ENCODE measurements at regions not wholly inside any gene's neighbourhood (a gene's known extent, or its start where the extent isn't known, plus 50 kb on each side); places are given as distances from the start of the nearest gene placed in this dataset.
A peak's percentile ranks its signal among the peaks of the same experiment; 100 is the strongest.
"Not testable (repeated sequence)": the region's sequence is repeated elsewhere in the genome, so short reads cannot be mapped to it uniquely, and the experiment has no call there.

- DNase-seq = no peak
Measured at GRCh38 chr3:525415-525814, 328.9 kb downstream of the CHL1 start.

GRCh38 chr3:535566-536416 is 339.2 kb downstream of the CHL1 start:
- no peak for DNase-seq

DNA sequence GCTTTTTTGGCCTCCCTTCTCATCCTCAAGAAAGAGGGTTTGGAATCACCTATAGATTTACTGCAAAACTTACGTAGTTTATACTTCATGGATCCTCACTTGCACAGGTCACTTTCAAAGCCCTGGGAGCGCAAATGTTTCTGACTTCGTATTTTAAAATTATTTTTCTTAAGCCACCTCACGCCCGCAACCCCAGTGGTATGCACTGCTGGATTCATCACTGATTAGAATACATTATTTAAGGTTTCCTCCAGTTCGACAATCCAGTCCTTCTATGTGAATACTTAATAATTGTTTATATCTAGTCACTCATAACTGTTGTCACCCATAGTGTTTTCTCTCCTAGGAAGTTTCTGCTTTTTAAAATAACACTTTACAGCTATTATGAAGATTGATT is 339.9 kb downstream of the CHL1 start:
- no peak for DNase-seq

GRCh38 chr3:541062-541801 is 344.7 kb downstream of the CHL1 start:
- DNase-seq = no peak

DNA sequence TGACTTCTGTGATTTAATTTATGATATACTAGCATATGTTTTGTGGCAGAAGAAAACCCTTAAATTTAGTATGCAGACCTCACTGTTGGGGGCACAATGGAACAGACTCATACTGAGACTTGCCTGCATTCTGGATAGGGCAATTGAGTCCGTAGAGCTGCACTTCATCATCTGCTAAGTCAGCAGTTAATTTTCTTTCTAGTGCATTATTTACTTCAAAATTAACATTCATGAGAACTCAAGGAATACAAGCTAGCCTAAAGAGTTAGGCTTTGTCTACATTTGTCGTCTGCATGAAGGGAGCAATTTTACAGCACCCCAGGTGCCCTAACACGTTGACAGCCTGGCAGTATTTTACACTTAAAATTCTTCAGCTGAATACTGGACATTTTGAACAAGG is 345.5 kb downstream of the CHL1 start:
- DNase-seq = no peak

GRCh38 chr3:549636-550035 is 353.1 kb downstream of the CHL1 start:
- DNase-seq = no peak

DNA sequence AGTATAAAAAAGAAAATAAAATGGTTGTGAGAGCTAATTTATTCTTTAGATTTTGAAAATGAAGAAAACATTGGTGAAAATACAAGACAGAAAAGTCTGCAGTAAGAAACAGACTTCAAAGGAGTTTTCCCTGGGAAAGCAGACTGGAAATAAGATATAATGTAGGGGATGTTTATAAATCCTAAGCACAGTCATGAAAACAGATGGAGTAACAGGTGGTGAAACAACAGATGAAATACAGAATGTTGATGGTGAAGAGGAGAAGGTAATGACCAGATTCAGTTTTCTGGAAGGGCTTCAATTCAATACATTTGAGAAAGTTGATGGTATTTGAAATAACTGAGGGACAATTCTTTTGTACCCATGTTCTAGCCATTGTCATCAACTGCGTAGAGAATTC is 353.9 kb downstream of the CHL1 start:
- DNase-seq = no peak

GRCh38 chr3:557972-558371 is 361.4 kb downstream of the CHL1 start:
- DNase-seq = no peak

GRCh38 chr3:567488-568185 is 371.1 kb downstream of the CHL1 start:
- no peak for DNase-seq

- not testable (repeated sequence) for DNase-seq
Measured at GRCh38 chr3:579529-579928, 383.0 kb downstream of the CHL1 start.

- DNase-seq = not testable (repeated sequence)
Measured at GRCh38 chr3:589066-589465, 392.5 kb downstream of the CHL1 start.

GRCh38 chr3:597304-597703 is 400.7 kb downstream of the CHL1 start:
- not testable (repeated sequence) for DNase-seq

DNA sequence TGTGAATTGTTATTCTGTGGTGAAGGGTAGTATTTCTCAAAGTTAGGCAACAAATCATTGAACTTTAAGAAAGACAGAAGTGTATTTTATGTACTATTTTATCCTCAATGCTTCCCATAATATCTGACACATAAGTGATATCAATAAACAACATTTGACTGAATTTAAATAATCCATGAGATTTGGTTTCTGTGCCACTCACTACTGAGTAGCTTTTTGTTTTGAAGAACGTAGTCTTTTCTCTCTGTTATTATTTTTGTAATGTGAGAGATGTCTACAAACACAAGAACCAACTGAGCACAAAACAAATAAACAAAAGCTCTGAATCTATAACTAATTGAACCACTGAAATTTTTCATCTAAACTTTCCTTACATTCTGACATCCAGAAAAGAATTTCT is 401.2 kb downstream of the CHL1 start:
- not testable (repeated sequence) for DNase-seq

- not testable (repeated sequence) for DNase-seq
Measured at GRCh38 chr3:607480-607879, 410.9 kb downstream of the CHL1 start.

DNA sequence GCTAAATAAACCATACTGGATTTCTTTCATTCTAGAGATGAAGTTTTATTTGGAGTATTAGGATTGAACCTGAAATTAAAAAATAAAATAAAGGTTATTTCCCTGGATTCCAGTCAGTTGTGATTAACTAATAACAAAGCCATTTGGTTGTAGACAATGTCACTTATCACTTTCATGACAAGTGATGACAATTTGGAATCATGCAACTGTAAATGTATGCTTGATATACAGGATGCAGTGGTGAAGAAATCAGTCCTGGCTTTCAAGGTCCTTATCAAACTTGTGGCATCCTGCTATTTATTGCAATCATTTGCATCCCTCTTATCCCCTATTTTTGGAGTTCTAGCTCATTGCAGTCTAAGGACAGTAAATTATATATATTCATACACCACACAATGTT is 425.2 kb downstream of the CHL1 start:
- no peak for DNase-seq

- no peak for DNase-seq
Measured at GRCh38 chr3:622314-622713, 425.8 kb downstream of the CHL1 start.

- no peak for DNase-seq
Measured at GRCh38 chr3:623914-624545, 427.5 kb downstream of the CHL1 start.

GRCh38 chr3:632571-633170 is 436.1 kb downstream of the CHL1 start:
- peak; percentile 63 for DNase-seq

DNA sequence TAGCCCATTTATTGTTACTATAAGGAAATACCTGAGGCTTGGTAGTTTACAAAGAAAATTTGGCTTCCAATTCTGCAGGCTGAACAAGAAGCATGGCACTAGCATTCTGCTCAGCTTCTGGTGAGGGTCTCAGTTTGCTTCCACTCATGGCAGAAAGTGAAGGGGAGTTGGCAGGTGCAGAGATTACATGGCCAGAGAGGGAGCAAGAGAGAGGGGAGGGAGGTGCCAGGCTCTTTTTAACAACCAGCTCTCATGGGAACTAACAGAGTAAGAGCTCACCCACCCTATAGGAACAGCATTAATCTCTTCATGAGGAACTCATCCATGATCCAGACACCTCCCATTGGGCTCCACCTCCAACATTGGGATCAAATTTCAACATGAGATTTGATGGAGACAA is 437.9 kb downstream of the CHL1 start:
- no peak for DNase-seq

DNA sequence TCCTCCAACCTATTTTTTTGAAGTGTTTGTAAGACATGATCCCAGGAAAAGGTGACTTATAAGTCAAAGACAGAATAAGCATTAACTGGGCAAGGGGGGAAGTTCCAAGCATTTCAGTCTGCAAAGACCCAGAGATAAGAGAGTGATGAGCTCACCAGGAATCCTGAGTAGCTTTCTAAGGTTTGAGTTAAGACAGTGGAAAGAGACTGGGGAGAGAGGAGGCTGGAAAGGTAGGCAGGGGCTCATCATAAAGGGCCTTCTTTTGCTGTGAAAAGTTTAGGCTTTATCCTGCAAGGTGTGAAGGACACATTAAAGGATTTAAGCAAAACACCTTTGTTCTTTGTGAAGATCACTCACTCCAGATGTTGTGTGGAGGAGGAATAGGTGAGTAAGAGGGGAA is 438.8 kb downstream of the CHL1 start:
- DNase-seq = no peak

- no peak for DNase-seq
Measured at GRCh38 chr3:643376-643775, 446.8 kb downstream of the CHL1 start.

- DNase-seq = no peak
Measured at GRCh38 chr3:655824-656223, 437.0 kb upstream of the CNTN6 start.

GRCh38 chr3:661356-661755 is 431.5 kb upstream of the CNTN6 start:
- no peak for DNase-seq

All from NCI-H345 (cell line).